GM19351 (cell line): ENCODE measurements at regions not wholly inside any gene's neighbourhood (a gene's known extent, or its start where the extent isn't known, plus 50 kb on each side); places are given as distances from the start of the nearest gene placed in this dataset.
"Not testable (repeated sequence)": the region's sequence is repeated elsewhere in the genome, so short reads cannot be mapped to it uniquely, and the experiment has no call there.

Source experiments
- ATAC-seq: cut with Tn5 transposase; IDR thresholded peaks from one replicate; pipeline ENCODE4 v1.9.1; 2021; ENCODE audit warnings: mild to moderate bottlenecking, moderate library complexity; ENCODE audit not compliant: unreplicated experiment

- no peak for ATAC-seq
These were observed 97.1 kb upstream of the MAGI3 start for GRCh38 chr1:113293256-113293626.

DNA sequence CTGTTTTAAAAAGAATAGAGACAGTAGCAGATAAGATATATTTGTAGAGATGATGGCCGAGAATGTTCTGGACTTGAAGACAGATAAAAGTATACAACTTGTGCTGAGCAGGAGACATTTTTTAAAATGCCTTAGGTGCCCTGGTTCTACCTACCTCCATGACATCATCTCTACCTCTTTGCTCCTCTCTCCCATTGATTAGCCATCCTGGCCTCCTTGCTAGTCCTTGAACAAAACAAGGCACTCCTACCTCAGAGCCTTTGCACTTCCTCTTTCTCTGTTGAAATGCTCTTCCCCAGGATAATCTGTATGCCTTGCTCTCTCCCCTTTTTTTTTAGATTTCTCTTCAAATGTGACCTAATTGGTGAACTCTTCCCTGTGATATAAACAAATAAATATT lies 92.6 kb upstream of the MAGI3 start:
- no peak for ATAC-seq

- no peak for ATAC-seq
These were observed 91.4 kb upstream of the MAGI3 start for GRCh38 chr1:113298941-113299340.

- no peak for ATAC-seq
These were observed 87.7 kb upstream of the MAGI3 start for GRCh38 chr1:113302636-113303035.

- no peak for ATAC-seq
These were observed 87.0 kb upstream of the MAGI3 start for GRCh38 chr1:113303267-113303666.

DNA sequence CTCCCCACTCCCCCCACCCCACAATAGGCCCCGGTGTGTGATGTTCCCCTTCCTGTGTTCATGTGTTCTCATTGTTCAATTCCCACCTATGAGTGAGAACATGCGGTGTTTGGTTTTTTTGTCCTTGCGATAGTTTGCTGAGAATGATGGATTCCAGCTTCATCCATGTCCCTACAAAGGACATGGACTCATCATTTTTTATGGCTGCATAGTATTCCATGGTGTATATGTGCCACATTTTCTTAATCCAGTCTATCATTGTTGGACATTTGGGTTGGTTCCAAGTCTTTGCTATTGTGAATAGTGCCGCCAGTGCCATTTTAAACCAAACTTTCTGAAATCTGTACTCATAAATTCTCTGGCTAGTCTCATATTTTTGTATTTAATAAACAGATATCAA lies 85.3 kb upstream of the MAGI3 start:
- ATAC-seq: not testable (repeated sequence)

DNA sequence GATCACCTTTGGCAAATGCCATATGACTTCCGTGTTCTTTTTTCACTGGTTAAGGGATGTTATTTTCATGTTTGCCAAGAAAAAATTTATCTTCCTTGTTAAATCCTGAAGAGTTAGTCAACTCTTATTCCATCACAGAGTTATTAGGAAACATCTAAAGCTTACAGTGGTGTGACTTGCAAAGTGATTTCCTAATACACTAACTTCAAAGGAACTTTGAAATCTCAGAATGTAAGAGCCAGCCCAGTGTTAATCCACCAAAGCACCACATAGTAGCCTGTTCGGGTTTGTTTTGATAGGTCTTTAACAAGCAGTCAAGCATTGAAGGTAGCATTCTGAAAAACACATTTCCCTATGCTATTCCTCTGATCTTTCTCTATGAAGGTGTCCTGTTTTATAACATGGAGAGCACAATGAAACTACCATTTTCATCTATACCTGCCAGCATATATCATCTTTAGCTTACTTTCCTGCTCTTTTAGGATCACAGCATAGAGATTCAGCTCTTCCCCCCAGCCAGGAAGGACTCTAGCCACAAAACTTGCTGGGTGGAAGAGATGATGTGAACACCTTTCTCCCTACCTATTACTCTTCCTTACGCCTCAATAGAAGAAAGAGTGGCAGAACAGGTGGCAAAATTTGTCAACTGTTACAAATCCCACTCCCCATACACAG lies 82.4 kb upstream of the MAGI3 start:
- ATAC-seq: no peak

- not testable (repeated sequence) for ATAC-seq
These were observed 77.7 kb upstream of the MAGI3 start for GRCh38 chr1:113312651-113313050.

DNA sequence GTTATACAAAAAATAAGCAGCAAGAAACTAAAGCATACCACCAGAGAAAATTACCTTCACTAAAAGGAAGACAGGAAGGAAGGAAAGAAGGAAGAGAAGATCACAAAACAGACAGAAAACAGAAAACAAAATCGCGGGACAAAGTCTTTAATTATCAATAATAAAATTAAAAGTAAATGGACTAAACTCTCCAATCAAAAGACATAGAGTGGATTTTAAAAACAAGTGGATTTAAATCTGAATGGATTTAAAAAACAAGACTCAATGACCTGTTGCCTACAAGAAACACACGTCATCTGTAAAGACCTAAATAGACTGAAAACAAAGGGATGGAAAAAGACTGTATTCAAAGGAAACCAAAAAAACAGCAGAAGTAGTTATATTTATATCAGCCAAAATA lies 75.7 kb upstream of the MAGI3 start:
- no peak for ATAC-seq

DNA sequence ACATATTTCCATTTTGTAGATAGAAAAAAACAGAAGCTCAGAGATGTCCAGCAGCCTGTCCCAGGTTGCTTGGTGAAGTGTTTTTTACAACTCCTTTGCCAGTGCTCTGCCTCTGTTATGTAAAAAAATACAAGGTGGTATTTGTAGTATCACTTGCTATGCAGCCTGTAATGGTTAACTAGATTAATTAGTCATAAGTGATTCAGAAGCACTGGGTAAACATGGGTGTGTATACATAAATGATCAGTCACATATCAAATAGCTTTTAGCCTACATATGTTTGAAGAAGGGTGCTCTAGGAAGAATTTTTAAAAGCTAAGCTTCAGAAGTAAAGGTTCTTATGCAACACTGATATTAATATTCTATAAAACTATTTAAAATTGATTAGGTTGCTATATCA lies 70.0 kb upstream of the MAGI3 start:
- no peak for ATAC-seq

DNA sequence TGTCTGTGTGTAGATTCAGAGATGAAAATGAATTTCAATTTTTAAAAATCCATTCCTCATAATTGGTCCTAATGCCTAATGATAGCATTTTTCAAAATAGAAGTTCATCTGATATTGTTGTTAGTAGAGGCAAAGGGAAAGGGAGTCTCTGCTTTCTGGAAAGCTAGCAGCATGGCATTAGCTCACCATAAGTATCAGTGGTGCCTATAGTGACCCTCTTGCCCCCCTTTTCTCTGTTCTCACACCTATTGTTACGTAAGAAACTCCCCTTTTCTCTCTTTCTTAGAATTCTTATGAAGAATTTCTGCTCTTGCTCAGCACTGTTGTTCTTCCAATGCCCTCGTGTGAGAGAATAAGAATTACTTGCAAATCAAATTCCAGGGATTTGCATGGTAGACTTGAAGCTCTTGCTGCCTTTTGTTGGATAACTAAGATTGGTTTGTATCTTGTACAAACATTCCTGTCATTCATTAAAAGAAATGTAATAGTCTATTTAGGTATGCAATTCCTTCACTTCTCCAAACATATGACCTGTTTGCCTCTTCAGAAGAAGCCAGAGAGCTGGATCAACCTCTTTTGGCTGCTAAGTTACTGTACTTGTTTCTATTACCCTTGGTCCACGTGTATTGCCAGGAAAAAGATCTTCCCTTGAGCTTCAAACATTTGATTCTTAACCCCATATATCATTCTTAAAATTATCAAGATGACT lies 69.2 kb upstream of the MAGI3 start:
- ATAC-seq: no peak

- ATAC-seq: no peak
These were observed 68.4 kb upstream of the MAGI3 start for GRCh38 chr1:113321771-113322387.

GRCh38 chr1:113322439-113322838 lies 67.9 kb upstream of the MAGI3 start:
- ATAC-seq: no peak

DNA sequence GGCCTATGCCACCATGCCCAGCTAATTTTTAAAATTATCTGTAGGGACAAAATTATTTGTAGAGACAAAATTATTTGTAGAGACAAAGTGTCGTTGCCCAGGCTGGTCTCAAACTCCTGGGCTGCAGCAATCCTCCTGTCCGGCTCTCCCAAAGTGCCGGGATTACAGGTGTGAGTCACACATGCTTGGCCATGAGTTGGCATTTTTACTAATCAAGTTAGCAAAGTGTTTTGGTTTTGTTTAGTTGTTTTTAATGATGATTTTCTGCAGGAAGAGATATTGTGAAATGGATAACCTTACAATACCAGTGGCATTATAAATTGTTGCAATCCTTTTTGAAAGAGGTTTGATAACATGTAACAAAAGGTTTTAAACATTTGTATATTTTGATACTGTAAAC lies 65.3 kb upstream of the MAGI3 start:
- no peak for ATAC-seq

DNA sequence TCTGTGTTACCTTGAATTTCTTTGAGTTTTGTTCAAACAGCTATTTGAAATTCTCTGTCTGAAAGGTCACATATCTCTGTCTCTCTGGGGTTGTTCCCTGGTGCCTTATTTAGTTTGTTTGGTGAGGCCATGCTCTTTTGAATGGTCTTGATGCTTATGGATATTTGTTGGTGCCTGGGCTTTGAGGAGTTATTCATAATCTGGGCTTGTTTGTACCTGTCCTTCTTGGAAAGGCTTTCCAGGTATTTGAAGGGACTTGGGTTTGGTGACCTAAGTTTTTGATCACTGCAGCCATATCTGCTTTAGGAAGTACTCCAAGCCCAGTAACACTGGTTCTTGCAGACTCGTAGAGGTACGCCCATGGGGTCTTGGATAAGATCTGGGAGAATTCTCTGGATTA lies 63.3 kb upstream of the MAGI3 start:
- ATAC-seq: no peak

DNA sequence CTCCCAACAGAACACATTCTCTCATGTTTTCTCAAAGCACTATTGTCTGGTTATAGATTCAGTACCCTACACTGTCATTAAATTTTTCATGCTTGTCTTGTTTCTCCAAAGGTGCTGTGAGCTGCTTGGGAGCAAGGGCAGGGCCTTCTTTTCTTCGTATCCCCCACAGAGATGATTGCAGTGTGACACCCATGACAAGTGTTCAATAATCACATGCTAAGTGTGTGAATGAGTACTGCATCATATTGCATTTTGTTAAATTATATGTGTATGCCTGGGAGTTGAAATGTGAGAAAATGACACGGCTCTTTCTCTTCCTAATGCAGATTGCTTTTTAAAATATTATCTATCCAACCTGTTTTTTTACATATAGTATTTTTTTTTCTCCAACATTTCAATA lies 57.3 kb upstream of the MAGI3 start:
- ATAC-seq: no peak

- no peak for ATAC-seq
These were observed 50.3 kb upstream of the MAGI3 start for GRCh38 chr1:113340038-113340437.
